ENCODE measurements at regions not wholly inside any gene's neighbourhood (a gene's known extent, or its start where the extent isn't known, plus 50 kb on each side); places are given as distances from the start of the nearest gene placed in this dataset.

GRCh38 chr4:124993838-124994237 lies 281.3 kb upstream of the ANKRD50 start:
- no peak for DNase-seq (ENCODE audit: low read depth)

- DNase-seq (ENCODE audit: low read depth): no peak
Observed at GRCh38 chr4:124990398-124990797, 277.9 kb upstream of the ANKRD50 start.

GRCh38 chr4:124980276-124980752 lies 267.8 kb upstream of the ANKRD50 start:
- peak; percentile 96 for DNase-seq (ENCODE audit: low read depth)

GRCh38 chr4:124978536-124978935 lies 266.0 kb upstream of the ANKRD50 start:
- peak; percentile 54 for DNase-seq (ENCODE audit: low read depth)

- no peak for DNase-seq (ENCODE audit: low read depth)
Observed at GRCh38 chr4:124977045-124977444, 264.5 kb upstream of the ANKRD50 start.

- DNase-seq (ENCODE audit: low read depth): peak; percentile 55
Observed at GRCh38 chr4:124974152-124974551, 261.6 kb upstream of the ANKRD50 start.

- DNase-seq (ENCODE audit: low read depth): no peak
Observed at GRCh38 chr4:124973716-124974115, 261.2 kb upstream of the ANKRD50 start.

- peak; percentile 78 for DNase-seq (ENCODE audit: low read depth)
Observed at GRCh38 chr4:124970011-124970410, 257.5 kb upstream of the ANKRD50 start.

GRCh38 chr4:124965497-124965891 lies 253.0 kb upstream of the ANKRD50 start:
- no peak for DNase-seq (ENCODE audit: low read depth)

- DNase-seq (ENCODE audit: low read depth): no peak
Observed at GRCh38 chr4:124964852-124965496, 252.4 kb upstream of the ANKRD50 start.

- DNase-seq (ENCODE audit: low read depth): no peak
Observed at GRCh38 chr4:124964251-124964650, 251.7 kb upstream of the ANKRD50 start.

- no peak for DNase-seq (ENCODE audit: low read depth)
Observed at GRCh38 chr4:124961138-124961750, 248.7 kb upstream of the ANKRD50 start.

- DNase-seq (ENCODE audit: low read depth): no peak
Observed at GRCh38 chr4:124958847-124959246, 246.3 kb upstream of the ANKRD50 start.

- DNase-seq (ENCODE audit: low read depth): no peak
Observed at GRCh38 chr4:124955476-124955875, 242.9 kb upstream of the ANKRD50 start.

GRCh38 chr4:124954046-124954445 lies 241.5 kb upstream of the ANKRD50 start:
- peak; percentile 58 for DNase-seq (ENCODE audit: low read depth)

GRCh38 chr4:124953486-124953885 lies 241.0 kb upstream of the ANKRD50 start:
- peak; percentile 72 for DNase-seq (ENCODE audit: low read depth)

GRCh38 chr4:124953061-124953460 lies 240.5 kb upstream of the ANKRD50 start:
- peak; percentile 98 for DNase-seq (ENCODE audit: low read depth)

- DNase-seq (ENCODE audit: low read depth): peak; percentile 65
Observed at GRCh38 chr4:124952601-124953000, 240.1 kb upstream of the ANKRD50 start.

GRCh38 chr4:124948976-124949597 lies 236.6 kb upstream of the ANKRD50 start:
- peak; percentile 84 for DNase-seq (ENCODE audit: low read depth)

GRCh38 chr4:124947622-124948265 lies 235.2 kb upstream of the ANKRD50 start:
- no peak for DNase-seq (ENCODE audit: low read depth)

GRCh38 chr4:124946696-124947095 lies 234.2 kb upstream of the ANKRD50 start:
- no peak for DNase-seq (ENCODE audit: low read depth)

GRCh38 chr4:124945422-124945821 lies 232.9 kb upstream of the ANKRD50 start:
- no peak for DNase-seq (ENCODE audit: low read depth)

- DNase-seq (ENCODE audit: low read depth): peak; percentile 29
Observed at GRCh38 chr4:124943938-124944337, 231.4 kb upstream of the ANKRD50 start.

Measured in amniotic epithelial cell (primary cell).